ENCODE measurements at regions not wholly inside any gene's neighbourhood (a gene's known extent, or its start where the extent isn't known, plus 50 kb on each side); places are given as distances from the start of the nearest gene placed in this dataset.

DNA sequence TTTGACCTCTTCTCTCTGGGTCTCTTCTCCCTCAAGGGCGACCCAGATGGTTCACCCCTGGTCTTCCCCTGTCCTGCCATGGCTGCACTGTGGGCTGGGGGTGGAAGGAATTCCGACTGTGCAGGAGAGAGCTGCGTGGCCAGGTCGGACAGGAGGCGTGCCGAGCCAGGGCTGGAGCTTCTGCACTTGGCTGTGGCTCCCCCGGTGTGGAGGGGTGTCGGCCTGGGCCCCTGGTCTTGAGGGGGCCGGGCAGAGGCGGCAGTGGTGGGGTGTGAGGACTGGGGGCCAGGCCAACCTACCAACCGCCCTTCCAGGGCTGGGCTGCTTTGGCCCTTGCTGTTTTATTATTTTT is 74.9 kb upstream of the SHH start (continued):
- TF ChIP-seq POLR2AphosphoS5 (IDR thresholded peaks at IDR 0.05; ENCODE audit: low read depth) (no peak), CTCF (conservative IDR thresholded peaks at IDR 0.05; ENCODE audit: low read depth in 2 of 2) (no peak), NANOG (IDR thresholded peaks at IDR 0.05; ENCODE audit: borderline replicate concordance) (no peak), ZNF462 (CRISPR knock-in tag; IDR thresholded peaks at IDR 0.05) (no peak)

DNA sequence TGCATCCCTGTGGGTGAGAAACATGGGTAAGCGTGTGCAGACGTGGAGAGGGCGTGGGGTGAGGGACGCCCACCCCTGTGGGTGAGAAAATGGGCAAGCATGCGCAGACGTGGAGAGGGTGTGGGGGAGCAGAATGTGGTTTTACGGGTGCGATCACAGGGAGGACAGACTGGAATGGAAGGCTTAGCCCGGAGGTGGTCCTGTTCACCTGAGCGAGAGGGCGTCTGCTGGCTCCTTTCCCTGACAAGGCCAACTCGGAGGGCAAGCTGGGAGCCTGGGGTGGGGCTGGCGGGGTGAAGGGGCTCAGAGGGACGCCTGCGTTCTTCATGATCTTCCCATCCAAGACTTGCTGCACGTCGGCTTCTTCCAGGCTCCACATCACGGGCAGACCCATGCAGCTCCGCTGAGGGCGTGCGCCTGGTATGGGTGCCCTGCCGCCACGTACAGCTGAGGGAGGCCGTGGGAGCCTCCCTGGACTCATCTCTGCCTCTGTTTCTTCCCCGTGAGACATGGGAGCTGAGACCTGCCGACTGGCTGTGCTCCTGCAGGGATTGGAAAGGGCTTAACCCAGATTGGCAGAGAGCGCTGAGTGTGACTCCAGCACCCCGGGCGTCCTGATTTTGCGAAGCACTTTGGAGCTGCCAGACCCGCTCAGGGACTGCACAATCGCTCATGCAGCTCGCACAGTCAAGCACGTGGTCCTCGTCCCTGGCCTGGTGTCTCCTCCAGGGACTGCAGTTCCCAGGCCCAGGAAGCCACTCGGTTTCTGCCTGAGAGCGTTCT is 74.3 kb upstream of the SHH start:
- no peak overlapping the region for H3K27ac ChIP-seq (ENCODE audit: low read depth)
- no peak overlapping the region for H3K27ac Mint-ChIP-seq
- no peak for TF ChIP-seq ETS1 (IDR thresholded peaks at IDR 0.05)
- TF ChIP-seq ZNF114 (CRISPR knock-in tag; IDR thresholded peaks at IDR 0.05): no peak
- TF ChIP-seq REST (IDR thresholded peaks at IDR 0.05; ENCODE audit: unreplicated experiment): no peak
- no peak for TF ChIP-seq CREB1 (CRISPR knock-in tag; IDR thresholded peaks at IDR 0.05; ENCODE audit: low read depth)
- no peak for TF ChIP-seq JUNB (IDR thresholded peaks at IDR 0.05; ENCODE audit: unreplicated experiment)
- no peak for TF ChIP-seq CTCF (conservative IDR thresholded peaks at IDR 0.05; ENCODE audit: low read depth in 2 of 2)
- TF ChIP-seq POLR2AphosphoS5 (IDR thresholded peaks at IDR 0.05; ENCODE audit: low read depth): no peak

More for the DNA sequence above, 74.3 kb upstream of the SHH start:
- H3K4me1 ChIP-seq (ENCODE audit: insufficient read depth): no peaks in the 10 kb centered on the region
- no peaks in the 10 kb centered on the region for H3F3A ChIP-seq (replicated peaks; ENCODE audit: low read depth)
- no peak overlapping the region for H3K4me3 ChIP-seq
- no peaks in the 10 kb centered on the region for H3K36me3 ChIP-seq (ENCODE audit: insufficient read depth)
- H3K79me2 ChIP-seq (replicated peaks; ENCODE audit: insufficient read depth): no peaks in the 10 kb centered on the region
- H3K27me3 Mint-ChIP-seq (ENCODE audit: insufficient read depth, low read depth, poor library complexity): peaks cover 11% of the 10 kb centered on the region
- ATAC-seq (no peak), DNase-seq (ENCODE audit: low spot score) (no peak)
- peaks cover 25% of the 10 kb centered on the region for H3K9me3 Mint-ChIP-seq
- no peak overlapping the region for H2AFZ ChIP-seq
- H3K4me1 Mint-ChIP-seq: peaks cover 4% of the 10 kb centered on the region; the same call in 2 of the 3 replicates
- no peak overlapping the region for H3K4me2 ChIP-seq
- no peaks in the 10 kb centered on the region for H3K27me3 ChIP-seq (ENCODE audit: insufficient read depth)
- H3K9me2 ChIP-seq (ENCODE audit: insufficient read depth): no peaks in the 10 kb centered on the region
- H3K36me3 Mint-ChIP-seq (ENCODE audit: low read depth): peaks cover 6% of the 10 kb centered on the region; the same call in 2 of the 3 replicates
- H3K4me3 Mint-ChIP-seq: no peak overlapping the region
- H4K20me1 ChIP-seq (replicated peaks; ENCODE audit: insufficient read depth): no peaks in the 10 kb centered on the region

All from GM23338 (cell line).